GM12892 (cell line): ENCODE measurements at regions not wholly inside any gene's neighbourhood (a gene's known extent, or its start where the extent isn't known, plus 50 kb on each side); places are given as distances from the start of the nearest gene placed in this dataset.

Experiments
- POLR2A ChIP-seq: IDR thresholded peaks from 2 replicates; pipeline ENCODE4 v1.6.1; 2011; ENCODE audit warnings: low read depth, low read length, control low read depth
- POLR2AphosphoS5 ChIP-seq: IDR thresholded peaks from 2 replicates; pipeline ENCODE4 v1.6.1; 2011; ENCODE audit warnings: low read depth, low read length, control low read depth
- TAF1 ChIP-seq: IDR thresholded peaks from 2 replicates; pipeline ENCODE4 v1.6.1; 2011; ENCODE audit warnings: low read depth, mild to moderate bottlenecking, control low read depth, low read length, borderline replicate concordance

DNA sequence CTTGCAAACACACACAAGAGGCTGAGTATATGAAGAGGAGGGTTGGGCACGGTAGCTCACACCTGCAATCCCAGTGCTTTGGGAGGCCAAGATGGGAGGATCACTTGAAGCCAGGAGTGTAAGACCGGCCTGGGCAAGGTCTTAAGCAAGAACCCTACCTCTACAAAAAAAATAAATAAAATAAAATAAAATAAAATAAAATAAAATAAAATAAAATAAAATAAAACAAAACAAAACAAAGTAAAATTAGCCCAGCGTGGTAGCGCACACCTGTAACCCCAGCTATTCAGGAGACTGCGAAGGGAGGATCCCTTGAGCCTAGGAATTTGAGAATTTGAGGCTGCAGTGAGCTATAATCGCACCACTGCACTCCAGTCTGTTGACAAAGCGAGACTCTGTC lies 337.9 kb downstream of the SHANK2 start:
- TF ChIP-seq TAF1 (no peak), POLR2A (no peak), POLR2AphosphoS5 (no peak)
